ENCODE measurements at regions not wholly inside any gene's neighbourhood (a gene's known extent, or its start where the extent isn't known, plus 50 kb on each side); places are given as distances from the start of the nearest gene placed in this dataset.

- TF ChIP-seq POLR2A (IDR thresholded peaks at IDR 0.05; ENCODE audit: low read length) = no peak
- TF ChIP-seq GATA1 (IDR thresholded peaks at IDR 0.05; ENCODE audit: low read depth, low read length) = no peak
Measured at GRCh38 chr14:84674636-84675035, 855.3 kb upstream of the FLRT2 start.

Measured in erythroblast (primary cell).